WTC11 (cell line): ENCODE measurements at regions not wholly inside any gene's neighbourhood (a gene's known extent, or its start where the extent isn't known, plus 50 kb on each side); places are given as distances from the start of the nearest gene placed in this dataset.

ENCODE experiments used
- ATAC-seq: fragments of 200-7000 bp; cut with Tn5 transposase; 2 replicates; pipeline ENCODE4 v1.10.0; 2021; ENCODE audit warnings: mild to moderate bottlenecking, moderate library complexity
- CTCF ChIA-PET: fragments of 300-600 bp; sonication (Branson Sonifier 250); formaldehyde crosslinking; loops from one replicate; lab custom pipeline; 2021; ENCODE audit warnings: antibody characterized with exemption; lab: Charles Lee
- POLR2A ChIA-PET: fragments of 350-600 bp; sonication (Branson Sonifier 250); formaldehyde crosslinking; loops from one replicate; lab custom pipeline; 2021; ENCODE audit warnings: antibody characterized with exemption; lab: Charles Lee
- DNase-seq: peaks from one replicate; pipeline ENCODE4 v3.0.0; 2021; ENCODE audit warnings: low spot score
- H3K27ac Mint-ChIP-seq: 2 replicates; pipeline ENCODE4 v1.8.0; 2021; ENCODE audit warnings: mixed read lengths
- H3K27me3 Mint-ChIP-seq: 2 replicates; pipeline ENCODE4 v1.8.0; 2021; ENCODE audit warnings: low read depth, mild to moderate bottlenecking, moderate library complexity, mixed read lengths
- H3K36me3 Mint-ChIP-seq: 2 replicates; pipeline ENCODE4 v1.8.0; 2021; ENCODE audit warnings: mixed read lengths
- H3K4me1 Mint-ChIP-seq: 2 replicates; pipeline ENCODE4 v1.8.0; 2022; ENCODE audit warnings: mixed read lengths
- H3K4me3 Mint-ChIP-seq: 2 replicates; pipeline ENCODE4 v1.8.0; 2021; ENCODE audit warnings: mild to moderate bottlenecking, moderate library complexity, mixed read lengths
- H3K9me3 Mint-ChIP-seq: 2 replicates; pipeline ENCODE4 v1.8.0; 2021; ENCODE audit warnings: mixed read lengths
- CREM ChIP-seq: sonication (generic); formaldehyde crosslinking; IDR thresholded peaks from 2 replicates; pipeline ENCODE4 v1.8.1; 2022; ENCODE audit warnings: mild to moderate bottlenecking, missing genetic modification reagents, moderate library complexity
- FOXP1 ChIP-seq: sonication (generic); formaldehyde crosslinking; IDR thresholded peaks from 2 replicates; pipeline ENCODE4 v1.8.0; 2022; ENCODE audit warnings: missing genetic modification reagents, mild to moderate bottlenecking, moderate library complexity, borderline replicate concordance
- GTF2I ChIP-seq: fragments of 250-450 bp; sonication (Bioruptor Pico); conservative IDR thresholded peaks from 2 replicates; pipeline ENCODE4 v1.4.0; 2021; ENCODE audit warnings: mild to moderate bottlenecking
- JAZF1 ChIP-seq: fragments of 250-450 bp; sonication (Bioruptor Pico); IDR thresholded peaks from 2 replicates; pipeline ENCODE4 v1.9.0; 2021; ENCODE audit warnings: moderate library complexity, mild to moderate bottlenecking, inconsistent platforms
- NR2C2 ChIP-seq: sonication (generic); formaldehyde crosslinking; IDR thresholded peaks from 2 replicates; pipeline ENCODE4 v1.8.0; 2022; ENCODE audit warnings: mild to moderate bottlenecking, missing genetic modification reagents
- NR3C1 ChIP-seq: sonication (generic); formaldehyde crosslinking; conservative IDR thresholded peaks from 2 replicates; pipeline ENCODE4 v1.8.1; 2023; ENCODE audit warnings: low read depth, mild to moderate bottlenecking, missing genetic modification reagents
- RELA ChIP-seq: sonication (generic); formaldehyde crosslinking; IDR thresholded peaks from 2 replicates; pipeline ENCODE4 v1.8.1; 2022; ENCODE audit warnings: missing genetic modification reagents, mild to moderate bottlenecking, borderline replicate concordance
- SMAD4 ChIP-seq: sonication (generic); formaldehyde crosslinking; IDR thresholded peaks from 2 replicates; pipeline ENCODE4 v1.8.0; 2022; ENCODE audit warnings: mild to moderate bottlenecking, missing genetic modification reagents
- SOX15 ChIP-seq: fragments of 250-450 bp; sonication (Bioruptor Pico); IDR thresholded peaks from 2 replicates; pipeline ENCODE4 v1.9.0; 2021; ENCODE audit warnings: mild to moderate bottlenecking
- SP1 ChIP-seq: sonication (generic); formaldehyde crosslinking; conservative IDR thresholded peaks from 2 replicates; pipeline ENCODE4 v1.8.1; 2022; ENCODE audit warnings: missing genetic modification reagents
- ZBTB21 ChIP-seq: sonication (generic); formaldehyde crosslinking; IDR thresholded peaks from 2 replicates; pipeline ENCODE4 v1.8.1; 2023; ENCODE audit warnings: mild to moderate bottlenecking, missing genetic modification reagents, borderline replicate concordance
- ZNF317 ChIP-seq: sonication (generic); formaldehyde crosslinking; IDR thresholded peaks from 2 replicates; pipeline ENCODE4 v1.8.1; 2023; ENCODE audit warnings: low read depth, mild to moderate bottlenecking, moderate library complexity, missing genetic modification reagents, borderline replicate concordance
- ZNF423 ChIP-seq: fragments of 250-450 bp; sonication (Bioruptor Pico); IDR thresholded peaks from 2 replicates; pipeline ENCODE4 v2.1.2; 2022; ENCODE audit warnings: mild to moderate bottlenecking, moderate library complexity
- TF ChIP-seq, protein P1 (sequence below): sonication (generic); formaldehyde crosslinking; IDR thresholded peaks from 2 replicates; pipeline ENCODE4 v1.8.1; 2022; ENCODE audit warnings: low read depth, mild to moderate bottlenecking, moderate library complexity, missing genetic modification reagents, borderline replicate concordance
- TF ChIP-seq, protein P2 (sequence below): fragments of 250-450 bp; sonication (Bioruptor Pico); IDR thresholded peaks from 2 replicates; pipeline ENCODE4 v1.9.0; 2021; ENCODE audit warnings: moderate library complexity, mild to moderate bottlenecking, inconsistent platforms, borderline replicate concordance
- TF ChIP-seq, protein P3 (sequence below): sonication (generic); formaldehyde crosslinking; IDR thresholded peaks from 2 replicates; pipeline ENCODE4 v1.8.1; 2022; ENCODE audit warnings: low read depth, missing genetic modification reagents, borderline replicate concordance
- TF ChIP-seq, protein P4 (sequence below): sonication (generic); formaldehyde crosslinking; IDR thresholded peaks from 2 replicates; pipeline ENCODE4 v1.8.1; 2023; ENCODE audit warnings: mild to moderate bottlenecking, missing genetic modification reagents, moderate library complexity
- TF ChIP-seq, protein P5 (sequence below): sonication (generic); formaldehyde crosslinking; IDR thresholded peaks from 2 replicates; pipeline ENCODE4 v1.8.0; 2022; ENCODE audit warnings: mild to moderate bottlenecking, missing genetic modification reagents
- TF ChIP-seq, protein P6 (sequence below): fragments of 250-450 bp; sonication (Bioruptor Pico); IDR thresholded peaks from 2 replicates; pipeline ENCODE4 v1.8.0; 2021; ENCODE audit warnings: mild to moderate bottlenecking
- TF ChIP-seq, protein P7 (sequence below): sonication (generic); formaldehyde crosslinking; IDR thresholded peaks from 2 replicates; pipeline ENCODE4 v1.8.1; 2023; ENCODE audit warnings: mild to moderate bottlenecking, missing genetic modification reagents, moderate library complexity

DNA sequence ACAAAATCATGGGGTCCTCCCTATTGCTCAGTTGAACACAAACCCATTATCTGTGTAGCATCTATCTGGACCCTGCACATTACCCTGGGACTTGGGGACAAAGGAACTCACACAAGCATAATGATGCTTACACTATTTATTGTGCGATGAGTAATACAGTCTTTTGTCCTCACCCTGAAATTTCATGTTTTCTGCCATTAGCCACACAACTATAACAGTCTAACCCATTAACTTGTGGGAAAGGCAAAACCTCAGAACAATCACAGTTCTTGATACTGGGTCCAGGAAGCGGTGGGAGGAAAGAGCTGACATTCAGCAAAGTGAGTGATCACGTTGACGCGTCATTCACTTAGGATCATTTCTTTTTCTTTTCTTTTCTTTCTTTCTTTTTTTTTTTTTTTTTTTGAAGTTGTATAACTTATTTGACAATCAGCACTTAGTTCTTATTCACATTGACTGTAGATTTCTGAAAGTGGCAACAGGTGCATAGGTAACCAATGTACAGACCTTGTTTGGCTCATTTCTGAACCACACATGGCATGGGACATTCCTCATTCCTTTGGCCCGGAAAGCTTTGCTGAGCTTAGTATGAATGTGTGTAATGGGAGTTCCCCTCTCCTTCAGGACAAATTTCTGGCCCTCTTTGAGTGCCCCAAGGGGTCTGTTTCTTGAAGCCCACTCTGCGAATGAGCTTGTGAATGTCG is 94.8 kb upstream of the CNKSR3 start:
- CTCF ChIA-PET, result interaction anchor here (1.2 kb wide), 1 partner anchor 95 kb away, joined by 4 read pairs; the partner anchor contains the start of gene CNKSR3
- DNase-seq, result no peak
- no peak overlapping the region for H3K27ac Mint-ChIP-seq
- peaks cover 11% of the 10 kb centered on the region for H3K27me3 Mint-ChIP-seq
- H3K4me3 Mint-ChIP-seq, result no peak overlapping the region
- no peak for TF ChIP-seq ZNF423
- TF ChIP-seq, protein P1, sequence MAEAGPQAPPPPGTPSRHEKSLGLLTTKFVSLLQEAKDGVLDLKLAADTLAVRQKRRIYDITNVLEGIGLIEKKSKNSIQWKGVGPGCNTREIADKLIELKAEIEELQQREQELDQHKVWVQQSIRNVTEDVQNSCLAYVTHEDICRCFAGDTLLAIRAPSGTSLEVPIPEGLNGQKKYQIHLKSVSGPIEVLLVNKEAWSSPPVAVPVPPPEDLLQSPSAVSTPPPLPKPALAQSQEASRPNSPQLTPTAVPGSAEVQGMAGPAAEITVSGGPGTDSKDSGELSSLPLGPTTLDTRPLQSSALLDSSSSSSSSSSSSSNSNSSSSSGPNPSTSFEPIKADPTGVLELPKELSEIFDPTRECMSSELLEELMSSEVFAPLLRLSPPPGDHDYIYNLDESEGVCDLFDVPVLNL (CRISPR knock-in tag), result no peak
- TF ChIP-seq, protein P2, sequence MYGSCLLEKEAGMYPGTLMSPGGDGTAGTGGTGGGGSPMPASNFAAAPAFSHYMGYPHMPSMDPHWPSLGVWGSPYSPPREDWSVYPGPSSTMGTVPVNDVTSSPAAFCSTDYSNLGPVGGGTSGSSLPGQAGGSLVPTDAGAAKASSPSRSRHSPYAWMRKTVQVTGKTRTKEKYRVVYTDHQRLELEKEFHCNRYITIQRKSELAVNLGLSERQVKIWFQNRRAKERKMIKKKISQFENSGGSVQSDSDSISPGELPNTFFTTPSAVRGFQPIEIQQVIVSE, result no peak
- no peak for TF ChIP-seq ZBTB21
- TF ChIP-seq, protein P3, sequence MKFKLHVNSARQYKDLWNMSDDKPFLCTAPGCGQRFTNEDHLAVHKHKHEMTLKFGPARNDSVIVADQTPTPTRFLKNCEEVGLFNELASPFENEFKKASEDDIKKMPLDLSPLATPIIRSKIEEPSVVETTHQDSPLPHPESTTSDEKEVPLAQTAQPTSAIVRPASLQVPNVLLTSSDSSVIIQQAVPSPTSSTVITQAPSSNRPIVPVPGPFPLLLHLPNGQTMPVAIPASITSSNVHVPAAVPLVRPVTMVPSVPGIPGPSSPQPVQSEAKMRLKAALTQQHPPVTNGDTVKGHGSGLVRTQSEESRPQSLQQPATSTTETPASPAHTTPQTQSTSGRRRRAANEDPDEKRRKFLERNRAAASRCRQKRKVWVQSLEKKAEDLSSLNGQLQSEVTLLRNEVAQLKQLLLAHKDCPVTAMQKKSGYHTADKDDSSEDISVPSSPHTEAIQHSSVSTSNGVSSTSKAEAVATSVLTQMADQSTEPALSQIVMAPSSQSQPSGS, result no peak
- no peak for TF ChIP-seq JAZF1 (CRISPR knock-in tag)
- TF ChIP-seq GTF2I, result no peak
- TF ChIP-seq ZNF317 (CRISPR knock-in tag), result no peak
- TF ChIP-seq NR2C2 (CRISPR knock-in tag), result no peak
- TF ChIP-seq SOX15 (CRISPR knock-in tag), result no peak
- no peak for TF ChIP-seq CREM (CRISPR knock-in tag)
- no peak for TF ChIP-seq SP1 (CRISPR knock-in tag)
- TF ChIP-seq NR3C1 (CRISPR knock-in tag), result no peak
- TF ChIP-seq SMAD4 (CRISPR knock-in tag), result no peak
- TF ChIP-seq, protein P4, sequence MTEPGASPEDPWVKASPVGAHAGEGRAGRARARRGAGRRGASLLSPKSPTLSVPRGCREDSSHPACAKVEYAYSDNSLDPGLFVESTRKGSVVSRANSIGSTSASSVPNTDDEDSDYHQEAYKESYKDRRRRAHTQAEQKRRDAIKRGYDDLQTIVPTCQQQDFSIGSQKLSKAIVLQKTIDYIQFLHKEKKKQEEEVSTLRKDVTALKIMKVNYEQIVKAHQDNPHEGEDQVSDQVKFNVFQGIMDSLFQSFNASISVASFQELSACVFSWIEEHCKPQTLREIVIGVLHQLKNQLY (CRISPR knock-in tag), result no peak
- TF ChIP-seq, protein P5, sequence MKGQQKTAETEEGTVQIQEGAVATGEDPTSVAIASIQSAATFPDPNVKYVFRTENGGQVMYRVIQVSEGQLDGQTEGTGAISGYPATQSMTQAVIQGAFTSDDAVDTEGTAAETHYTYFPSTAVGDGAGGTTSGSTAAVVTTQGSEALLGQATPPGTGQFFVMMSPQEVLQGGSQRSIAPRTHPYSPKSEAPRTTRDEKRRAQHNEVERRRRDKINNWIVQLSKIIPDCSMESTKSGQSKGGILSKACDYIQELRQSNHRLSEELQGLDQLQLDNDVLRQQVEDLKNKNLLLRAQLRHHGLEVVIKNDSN (CRISPR knock-in tag), result no peak
- no peak for TF ChIP-seq FOXP1 (CRISPR knock-in tag)
- TF ChIP-seq RELA (CRISPR knock-in tag), result no peak
- TF ChIP-seq, protein P6, sequence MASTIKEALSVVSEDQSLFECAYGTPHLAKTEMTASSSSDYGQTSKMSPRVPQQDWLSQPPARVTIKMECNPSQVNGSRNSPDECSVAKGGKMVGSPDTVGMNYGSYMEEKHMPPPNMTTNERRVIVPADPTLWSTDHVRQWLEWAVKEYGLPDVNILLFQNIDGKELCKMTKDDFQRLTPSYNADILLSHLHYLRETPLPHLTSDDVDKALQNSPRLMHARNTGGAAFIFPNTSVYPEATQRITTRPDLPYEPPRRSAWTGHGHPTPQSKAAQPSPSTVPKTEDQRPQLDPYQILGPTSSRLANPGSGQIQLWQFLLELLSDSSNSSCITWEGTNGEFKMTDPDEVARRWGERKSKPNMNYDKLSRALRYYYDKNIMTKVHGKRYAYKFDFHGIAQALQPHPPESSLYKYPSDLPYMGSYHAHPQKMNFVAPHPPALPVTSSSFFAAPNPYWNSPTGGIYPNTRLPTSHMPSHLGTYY (CRISPR knock-in tag), result no peak
- TF ChIP-seq, protein P7, sequence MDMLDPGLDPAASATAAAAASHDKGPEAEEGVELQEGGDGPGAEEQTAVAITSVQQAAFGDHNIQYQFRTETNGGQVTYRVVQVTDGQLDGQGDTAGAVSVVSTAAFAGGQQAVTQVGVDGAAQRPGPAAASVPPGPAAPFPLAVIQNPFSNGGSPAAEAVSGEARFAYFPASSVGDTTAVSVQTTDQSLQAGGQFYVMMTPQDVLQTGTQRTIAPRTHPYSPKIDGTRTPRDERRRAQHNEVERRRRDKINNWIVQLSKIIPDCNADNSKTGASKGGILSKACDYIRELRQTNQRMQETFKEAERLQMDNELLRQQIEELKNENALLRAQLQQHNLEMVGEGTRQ, result no peak
- TF ChIP-seq, all 79 proteins: peak for 0
- H3K36me3 Mint-ChIP-seq, result no peaks in the 10 kb centered on the region
- peaks cover 13% of the 10 kb centered on the region for H3K4me1 Mint-ChIP-seq
- POLR2A ChIA-PET, result no interaction called here
- H3K9me3 Mint-ChIP-seq, result no peaks in the 10 kb centered on the region
- ATAC-seq, result no peak
